ENCODE measurements at regions not wholly inside any gene's neighbourhood (a gene's known extent, or its start where the extent isn't known, plus 50 kb on each side); places are given as distances from the start of the nearest gene placed in this dataset.

DNA sequence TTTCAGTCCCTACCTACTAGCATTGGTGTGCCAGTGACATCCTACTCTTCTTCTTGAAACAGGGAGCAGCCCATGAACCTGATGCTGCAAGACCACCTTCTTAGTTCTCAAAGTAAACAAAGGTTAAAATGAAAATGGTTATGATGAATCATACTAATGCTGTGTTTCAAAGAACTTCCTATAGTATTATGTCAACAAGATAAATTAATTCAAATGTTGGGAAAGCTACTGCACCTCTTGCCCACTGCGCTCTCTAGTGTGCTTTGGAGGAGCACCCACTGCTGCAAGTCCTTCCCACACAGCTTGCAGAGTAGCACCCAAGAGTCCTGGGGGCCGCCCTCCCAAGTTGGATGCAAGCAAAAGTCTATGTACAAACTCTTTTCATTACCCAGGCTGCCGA is 81.1 kb downstream of the CD200R1L start:
- no peaks in the 10 kb centered on the region for H3K36me3 ChIP-seq (replicated peaks in 1 of 2; ENCODE audit: control insufficient read depth in 1 of 2, insufficient read depth in 2 of 2, low read length in 2 of 2)
- no peak overlapping the region for H3K27ac ChIP-seq (ENCODE audit: low read depth in 1 of 2, low read length in 2 of 2)
- no peak overlapping the region for H3K4me2 ChIP-seq (replicated peaks; ENCODE audit: extremely low read depth, low read length, poor library complexity, severe bottlenecking)
- no peak overlapping the region for H3K9ac ChIP-seq (ENCODE audit: insufficient read depth, low read length, poor library complexity, severe bottlenecking)
- H3K36me3 Mint-ChIP-seq: peaks cover 0 to 2% of the 10 kb centered on the region in 2 donors
- intact Hi-C loops (cut with micrococcal nuclease): no loop called here
- H3K79me2 ChIP-seq (ENCODE audit: insufficient read depth, low read length): no peaks in the 10 kb centered on the region
- H2AFZ ChIP-seq (ENCODE audit: insufficient read depth, low read depth, low read length, poor library complexity, severe bottlenecking): no peak overlapping the region
- H3K4me1 ChIP-seq (ENCODE audit: control insufficient read depth in 1 of 2, insufficient read depth in 2 of 2, low read length in 2 of 2): peaks cover 42 to 50% of the 10 kb centered on the region in 2 donors
- H3K27ac Mint-ChIP-seq: no peak overlapping the region
- peaks cover 0 to 4% (median 0%) of the 10 kb centered on the region in 3 donors for H3K27me3 Mint-ChIP-seq (ENCODE audit: low read depth in 3 of 3)
- DNase-seq: no peak
- H3K27me3 ChIP-seq (ENCODE audit: control insufficient read depth in 2 of 2, insufficient read depth in 2 of 2, low read length in 2 of 2): no peaks in the 10 kb centered on the region
- H4K20me1 ChIP-seq (ENCODE audit: insufficient read depth, low read length): no peaks in the 10 kb centered on the region
- H3K4me3 ChIP-seq (replicated peaks in 1 of 3; ENCODE audit: low read depth in 2 of 3, low read length in 3 of 3): no peak overlapping the region
- 78% methylated on average over 3 of the region's 3 CpGs for WGBS (ENCODE audit: insufficient coverage)
- no peaks in the 10 kb centered on the region for H3K9me3 ChIP-seq (replicated peaks in 1 of 2; ENCODE audit: control insufficient read depth in 1 of 2, insufficient read depth in 1 of 2, low read length in 2 of 2)
- H3K4me1 Mint-ChIP-seq: peaks cover 51% of the 10 kb centered on the region
- TF ChIP-seq, protein P1, sequence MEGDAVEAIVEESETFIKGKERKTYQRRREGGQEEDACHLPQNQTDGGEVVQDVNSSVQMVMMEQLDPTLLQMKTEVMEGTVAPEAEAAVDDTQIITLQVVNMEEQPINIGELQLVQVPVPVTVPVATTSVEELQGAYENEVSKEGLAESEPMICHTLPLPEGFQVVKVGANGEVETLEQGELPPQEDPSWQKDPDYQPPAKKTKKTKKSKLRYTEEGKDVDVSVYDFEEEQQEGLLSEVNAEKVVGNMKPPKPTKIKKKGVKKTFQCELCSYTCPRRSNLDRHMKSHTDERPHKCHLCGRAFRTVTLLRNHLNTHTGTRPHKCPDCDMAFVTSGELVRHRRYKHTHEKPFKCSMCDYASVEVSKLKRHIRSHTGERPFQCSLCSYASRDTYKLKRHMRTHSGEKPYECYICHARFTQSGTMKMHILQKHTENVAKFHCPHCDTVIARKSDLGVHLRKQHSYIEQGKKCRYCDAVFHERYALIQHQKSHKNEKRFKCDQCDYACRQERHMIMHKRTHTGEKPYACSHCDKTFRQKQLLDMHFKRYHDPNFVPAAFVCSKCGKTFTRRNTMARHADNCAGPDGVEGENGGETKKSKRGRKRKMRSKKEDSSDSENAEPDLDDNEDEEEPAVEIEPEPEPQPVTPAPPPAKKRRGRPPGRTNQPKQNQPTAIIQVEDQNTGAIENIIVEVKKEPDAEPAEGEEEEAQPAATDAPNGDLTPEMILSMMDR (IDR thresholded peaks at IDR 0.05): no peak
- peaks cover 0 to 3% (median 1%) of the 10 kb centered on the region in 7 donors for H3K9me3 Mint-ChIP-seq
- H3K4me3 Mint-ChIP-seq: no peak overlapping the region

DNA sequence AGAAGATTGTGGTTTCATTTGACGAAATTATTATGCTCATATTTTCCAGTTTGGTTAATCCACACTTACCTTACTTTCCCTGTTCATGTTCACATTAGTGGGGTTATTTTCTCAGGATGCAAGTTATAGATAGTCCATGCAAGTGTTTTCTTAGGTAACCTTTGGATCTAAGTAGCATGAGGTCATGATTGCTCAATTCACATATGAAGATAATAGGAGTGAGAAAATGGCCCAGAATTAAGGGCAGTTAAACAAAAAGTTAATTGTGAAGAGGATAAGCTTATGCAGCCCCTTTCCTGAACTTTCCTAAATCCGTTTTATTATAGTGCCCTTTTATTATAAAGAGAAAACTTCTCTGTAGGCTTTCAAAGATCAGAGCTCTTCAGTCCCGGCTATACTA is 83.4 kb downstream of the CD200R1L start:
- Mint-ChIP-seq H3K9me3 (peaks cover 0 to 3% (median 0%) of the 10 kb centered on the region in 7 donors), H3K27me3 (ENCODE audit: low read depth in 3 of 3) (peaks cover 0 to 2% (median 0%) of the 10 kb centered on the region in 3 donors), H3K4me1 (peaks cover 34% of the 10 kb centered on the region), H3K27ac (no peak overlapping the region), H3K4me3 (no peak overlapping the region), H3K36me3 (no peaks in the 10 kb centered on the region)
- Histone ChIP-seq H3K79me2 (ENCODE audit: insufficient read depth, low read length) (no peaks in the 10 kb centered on the region), H3K4me1 (ENCODE audit: control insufficient read depth in 1 of 2, insufficient read depth in 2 of 2, low read length in 2 of 2) (peaks cover 30 to 36% of the 10 kb centered on the region in 2 donors), H3K9ac (ENCODE audit: insufficient read depth, low read length, poor library complexity, severe bottlenecking) (no peak overlapping the region), H3K36me3 (replicated peaks in 1 of 2; ENCODE audit: control insufficient read depth in 1 of 2, insufficient read depth in 2 of 2, low read length in 2 of 2) (no peaks in the 10 kb centered on the region), H4K20me1 (ENCODE audit: insufficient read depth, low read length) (no peaks in the 10 kb centered on the region), H3K27me3 (ENCODE audit: control insufficient read depth in 2 of 2, insufficient read depth in 2 of 2, low read length in 2 of 2) (no peaks in the 10 kb centered on the region), H2AFZ (ENCODE audit: insufficient read depth, low read depth, low read length, poor library complexity, severe bottlenecking) (no peak overlapping the region), H3K4me2 (replicated peaks; ENCODE audit: extremely low read depth, low read length, poor library complexity, severe bottlenecking) (no peak overlapping the region), H3K4me3 (replicated peaks in 1 of 3; ENCODE audit: low read depth in 2 of 3, low read length in 3 of 3) (no peak overlapping the region), H3K9me3 (replicated peaks in 1 of 2; ENCODE audit: control insufficient read depth in 1 of 2, insufficient read depth in 1 of 2, low read length in 2 of 2) (no peaks in the 10 kb centered on the region), H3K27ac (ENCODE audit: low read depth in 1 of 2, low read length in 2 of 2) (no peak overlapping the region)
- WGBS (ENCODE audit: insufficient coverage): no CpG with 5 or more reads among the region's 3 CpGs
- no peak for DNase-seq
- intact Hi-C loops (cut with micrococcal nuclease): no loop called here
- TF ChIP-seq, protein P1 (IDR thresholded peaks at IDR 0.05): no peak

Measured in CD14-positive monocyte (primary cell).